Endothelial cell (in vitro differentiated cells): ENCODE measurements at regions not wholly inside any gene's neighbourhood (a gene's known extent, or its start where the extent isn't known, plus 50 kb on each side); places are given as distances from the start of the nearest gene placed in this dataset.
"Not testable (repeated sequence)": the region's sequence is repeated elsewhere in the genome, so short reads cannot be mapped to it uniquely, and the experiment has no call there.

Experiments used
- DNase-seq: peaks from one replicate; pipeline ENCODE4 v3.0.0; 2021; ENCODE audit warnings: low spot score
- H3K27ac Mint-ChIP-seq: one replicate; pipeline ENCODE4 v1.8.0; 2021; ENCODE audit warnings: mixed read lengths, inconsistent platforms; ENCODE audit not compliant: unreplicated experiment
- H3K27me3 Mint-ChIP-seq: one replicate; pipeline ENCODE4 v1.8.0; 2021; ENCODE audit warnings: mild to moderate bottlenecking, moderate library complexity, mixed read lengths, inconsistent platforms; ENCODE audit not compliant: unreplicated experiment
- H3K36me3 Mint-ChIP-seq: one replicate; pipeline ENCODE4 v1.8.0; 2021; ENCODE audit warnings: mild to moderate bottlenecking, low read depth, mixed read lengths, inconsistent platforms; ENCODE audit not compliant: unreplicated experiment
- H3K4me1 Mint-ChIP-seq: one replicate; pipeline ENCODE4 v1.8.0; 2021; ENCODE audit warnings: mild to moderate bottlenecking, mixed read lengths, inconsistent platforms; ENCODE audit not compliant: unreplicated experiment
- H3K4me3 Mint-ChIP-seq: one replicate; pipeline ENCODE4 v1.8.0; 2021; ENCODE audit warnings: mild to moderate bottlenecking, mixed read lengths, inconsistent platforms; ENCODE audit not compliant: unreplicated experiment
- H3K9me3 Mint-ChIP-seq: one replicate; pipeline ENCODE4 v1.8.0; 2021; ENCODE audit warnings: mixed read lengths, inconsistent platforms; ENCODE audit not compliant: unreplicated experiment
- TF ChIP-seq, protein P1 (sequence below): fragments of 200-600 bp; sonication (generic); IDR thresholded peaks from one replicate; pipeline ENCODE4 v1.5.0; 2021; ENCODE audit warnings: antibody characterized with exemption; ENCODE audit not compliant: unreplicated experiment

DNA sequence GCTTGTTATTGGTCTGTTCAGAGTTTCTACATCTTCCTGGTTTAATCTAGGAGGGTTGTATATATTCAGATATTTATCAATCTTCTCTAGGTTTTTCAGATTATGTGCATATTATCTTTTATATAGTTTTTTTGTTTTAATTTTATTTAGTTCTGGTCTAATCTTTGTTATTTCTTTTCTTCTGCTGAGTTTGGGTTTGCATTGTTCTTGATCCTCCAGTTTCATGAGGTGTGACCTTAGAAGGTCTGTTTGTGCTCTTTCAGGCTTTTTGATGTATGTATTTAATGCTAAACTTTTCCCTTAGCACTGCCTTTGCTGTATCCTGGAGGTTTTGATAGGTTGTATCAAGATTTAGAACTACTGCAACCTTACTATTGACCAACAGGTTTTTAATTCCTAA is 117.7 kb downstream of the VPREB1 start:
- Mint-ChIP-seq H3K9me3 (no peaks in the 10 kb centered on the region), H3K4me3 (no peak overlapping the region), H3K27me3 (peaks cover 6% of the 10 kb centered on the region), H3K4me1 (peaks cover 3% of the 10 kb centered on the region), H3K36me3 (no peaks in the 10 kb centered on the region), H3K27ac (no peak overlapping the region)
- TF ChIP-seq, protein P1, sequence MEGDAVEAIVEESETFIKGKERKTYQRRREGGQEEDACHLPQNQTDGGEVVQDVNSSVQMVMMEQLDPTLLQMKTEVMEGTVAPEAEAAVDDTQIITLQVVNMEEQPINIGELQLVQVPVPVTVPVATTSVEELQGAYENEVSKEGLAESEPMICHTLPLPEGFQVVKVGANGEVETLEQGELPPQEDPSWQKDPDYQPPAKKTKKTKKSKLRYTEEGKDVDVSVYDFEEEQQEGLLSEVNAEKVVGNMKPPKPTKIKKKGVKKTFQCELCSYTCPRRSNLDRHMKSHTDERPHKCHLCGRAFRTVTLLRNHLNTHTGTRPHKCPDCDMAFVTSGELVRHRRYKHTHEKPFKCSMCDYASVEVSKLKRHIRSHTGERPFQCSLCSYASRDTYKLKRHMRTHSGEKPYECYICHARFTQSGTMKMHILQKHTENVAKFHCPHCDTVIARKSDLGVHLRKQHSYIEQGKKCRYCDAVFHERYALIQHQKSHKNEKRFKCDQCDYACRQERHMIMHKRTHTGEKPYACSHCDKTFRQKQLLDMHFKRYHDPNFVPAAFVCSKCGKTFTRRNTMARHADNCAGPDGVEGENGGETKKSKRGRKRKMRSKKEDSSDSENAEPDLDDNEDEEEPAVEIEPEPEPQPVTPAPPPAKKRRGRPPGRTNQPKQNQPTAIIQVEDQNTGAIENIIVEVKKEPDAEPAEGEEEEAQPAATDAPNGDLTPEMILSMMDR, result no peak
- no peak for DNase-seq

GRCh38 chr22:22362936-22363335 is 118.3 kb downstream of the VPREB1 start:
- Mint-ChIP-seq H3K4me1 (peaks cover 3% of the 10 kb centered on the region), H3K4me3 (no peak overlapping the region), H3K27me3 (peaks cover 4% of the 10 kb centered on the region), H3K9me3 (no peaks in the 10 kb centered on the region), H3K36me3 (no peaks in the 10 kb centered on the region), H3K27ac (no peak overlapping the region)
- TF ChIP-seq, protein P1, result no peak
- DNase-seq, result no peak

DNA sequence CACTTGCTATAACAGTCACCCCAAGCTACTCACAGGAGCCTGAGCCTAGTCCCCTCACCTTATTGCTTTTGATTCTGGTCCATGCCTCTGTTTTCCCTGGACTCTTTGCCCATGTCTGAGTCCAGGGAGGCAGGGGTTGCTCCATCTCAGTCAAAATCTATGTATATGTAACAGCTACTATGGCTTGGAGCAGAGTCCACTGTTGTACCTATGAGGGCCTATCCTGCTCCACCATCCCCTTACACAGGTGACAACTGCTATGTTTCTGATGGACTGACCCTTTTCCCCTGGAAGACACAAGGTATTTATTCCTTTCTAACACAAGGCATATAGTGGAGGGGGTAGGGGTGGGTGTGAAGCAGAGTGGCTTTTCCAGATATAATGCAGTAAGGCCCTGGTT is 119.6 kb downstream of the VPREB1 start:
- H3K27me3 Mint-ChIP-seq, result peaks cover 4% of the 10 kb centered on the region
- TF ChIP-seq, protein P1, result no peak
- peaks cover 3% of the 10 kb centered on the region for H3K4me1 Mint-ChIP-seq
- H3K27ac Mint-ChIP-seq, result no peak overlapping the region
- H3K4me3 Mint-ChIP-seq, result no peak overlapping the region
- no peaks in the 10 kb centered on the region for H3K36me3 Mint-ChIP-seq
- DNase-seq, result no peak
- H3K9me3 Mint-ChIP-seq, result no peaks in the 10 kb centered on the region

DNA sequence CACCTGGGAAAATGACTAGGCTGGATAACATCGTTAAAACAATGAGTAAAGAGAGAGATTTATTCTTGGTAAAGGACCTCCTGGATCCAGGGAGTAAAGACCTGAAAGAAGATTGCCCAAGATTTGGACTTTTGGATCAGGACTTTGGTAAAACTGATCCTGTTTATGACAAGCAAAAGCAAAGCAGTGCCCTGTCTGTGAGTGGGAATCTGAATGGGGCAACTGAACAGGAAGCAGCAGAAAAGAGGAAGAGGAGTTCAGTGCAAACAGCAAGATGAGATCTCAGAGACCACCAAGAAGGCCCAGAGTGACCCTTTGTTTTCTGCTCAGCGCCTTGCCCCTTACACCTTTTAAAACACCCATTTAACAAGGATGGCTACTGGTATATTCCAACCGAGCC is 122.0 kb downstream of the VPREB1 start:
- H3K4me1 Mint-ChIP-seq, result peaks cover 3% of the 10 kb centered on the region
- TF ChIP-seq, protein P1, result no peak
- H3K27ac Mint-ChIP-seq, result no peak overlapping the region

GRCh38 chr22:22368516-22368915 is 123.9 kb downstream of the VPREB1 start:
- peaks cover 3% of the 10 kb centered on the region for H3K4me1 Mint-ChIP-seq
- H3K27ac Mint-ChIP-seq, result no peak overlapping the region
- no peaks in the 10 kb centered on the region for H3K9me3 Mint-ChIP-seq
- no peak for DNase-seq
- no peak overlapping the region for H3K4me3 Mint-ChIP-seq
- H3K36me3 Mint-ChIP-seq, result no peaks in the 10 kb centered on the region
- TF ChIP-seq, protein P1, result no peak
- H3K27me3 Mint-ChIP-seq, result peaks cover 5% of the 10 kb centered on the region

More for the DNA sequence above, 122.0 kb downstream of the VPREB1 start:
- H3K27me3 Mint-ChIP-seq, result peaks cover 3% of the 10 kb centered on the region
- no peak overlapping the region for H3K4me3 Mint-ChIP-seq
- H3K9me3 Mint-ChIP-seq, result no peaks in the 10 kb centered on the region
- H3K36me3 Mint-ChIP-seq, result no peaks in the 10 kb centered on the region
- no peak for DNase-seq

- not testable (repeated sequence) for H3K27ac Mint-ChIP-seq, H3K9me3 Mint-ChIP-seq, H3K4me1 Mint-ChIP-seq, H3K4me3 Mint-ChIP-seq, DNase-seq, H3K27me3 Mint-ChIP-seq, H3K36me3 Mint-ChIP-seq
Observed at GRCh38 chr22:22369219-22369963, 124.8 kb downstream of the VPREB1 start.
